Hepatocyte (in vitro differentiated cells): ENCODE measurements at regions not wholly inside any gene's neighbourhood (a gene's known extent, or its start where the extent isn't known, plus 50 kb on each side); places are given as distances from the start of the nearest gene placed in this dataset.

Experiments used
- CTCF ChIP-seq: fragments of 200-600 bp; sonication (generic); IDR thresholded peaks from 2 replicates; pipeline ENCODE4 v1.5.1; 2016; ENCODE audit warnings: antibody characterized with exemption, mild to moderate bottlenecking; ENCODE audit not compliant: poor library complexity
- EZH2phosphoT487 ChIP-seq: fragments of 200-600 bp; sonication (generic); IDR thresholded peaks from one replicate; pipeline ENCODE4 v1.6.1; 2018; ENCODE audit warnings: antibody characterized with exemption, mild to moderate bottlenecking, low read depth, moderate library complexity; ENCODE audit not compliant: unreplicated experiment, severe bottlenecking

- TF ChIP-seq CTCF (no peak), EZH2phosphoT487 (no peak)
Observed at GRCh38 chr2:12436483-12436882, 280.3 kb upstream of the TRIB2 start.
